ENCODE measurements at regions not wholly inside any gene's neighbourhood (a gene's known extent, or its start where the extent isn't known, plus 50 kb on each side); places are given as distances from the start of the nearest gene placed in this dataset.
A peak's percentile ranks its signal among the peaks of the same experiment; 100 is the strongest.

DNA sequence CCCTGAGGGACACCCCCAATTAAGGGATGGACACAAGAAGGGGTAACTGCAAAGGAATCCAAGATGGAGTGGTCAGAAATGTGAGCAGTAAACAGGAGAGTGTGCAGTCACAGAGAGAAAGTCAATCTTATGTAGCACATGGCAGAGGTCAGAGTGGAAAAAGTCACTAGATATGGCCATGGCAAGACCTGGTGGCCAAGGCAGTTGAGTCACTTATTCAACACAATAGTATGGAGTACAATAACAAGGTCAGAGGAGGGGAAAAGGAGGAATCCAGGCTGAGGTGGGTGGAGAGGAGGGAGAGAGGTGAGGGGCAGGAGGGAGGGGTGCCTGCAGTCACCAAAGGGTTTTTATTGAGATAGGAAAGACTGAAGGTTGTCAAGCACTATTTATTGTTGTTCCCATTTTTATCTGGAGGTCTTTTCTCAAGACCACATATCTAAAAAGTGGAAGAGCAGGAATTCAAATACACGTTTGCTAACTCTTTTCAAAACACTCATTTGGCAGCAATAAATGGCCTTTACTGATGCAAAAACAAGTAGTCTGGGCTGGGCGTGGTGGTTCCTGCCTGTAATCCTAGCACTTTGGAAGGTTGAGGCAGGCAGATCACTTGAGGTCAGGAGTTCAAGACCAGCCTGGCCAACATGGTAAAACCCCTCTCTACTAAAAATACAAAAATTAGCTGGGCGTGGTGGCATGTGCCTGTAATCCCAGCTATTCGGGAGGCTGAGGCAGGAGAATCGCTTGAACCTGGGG is 53.3 kb upstream of the ARHGEF3 start:
- peak overlapping the region in 1 of 3 experiments; percentile 1 for H3K4me3 Mint-ChIP-seq
- H3K27ac Mint-ChIP-seq, result peak overlapping the region; percentile 64 to 95 (median 73)
- no peaks in the 10 kb centered on the region for H3K9me3 Mint-ChIP-seq
- H3K27me3 Mint-ChIP-seq (ENCODE audit: low read depth), result no peaks in the 10 kb centered on the region
- H3K4me1 Mint-ChIP-seq, result peaks cover 57% of the 10 kb centered on the region
- TF ChIP-seq, protein P1, sequence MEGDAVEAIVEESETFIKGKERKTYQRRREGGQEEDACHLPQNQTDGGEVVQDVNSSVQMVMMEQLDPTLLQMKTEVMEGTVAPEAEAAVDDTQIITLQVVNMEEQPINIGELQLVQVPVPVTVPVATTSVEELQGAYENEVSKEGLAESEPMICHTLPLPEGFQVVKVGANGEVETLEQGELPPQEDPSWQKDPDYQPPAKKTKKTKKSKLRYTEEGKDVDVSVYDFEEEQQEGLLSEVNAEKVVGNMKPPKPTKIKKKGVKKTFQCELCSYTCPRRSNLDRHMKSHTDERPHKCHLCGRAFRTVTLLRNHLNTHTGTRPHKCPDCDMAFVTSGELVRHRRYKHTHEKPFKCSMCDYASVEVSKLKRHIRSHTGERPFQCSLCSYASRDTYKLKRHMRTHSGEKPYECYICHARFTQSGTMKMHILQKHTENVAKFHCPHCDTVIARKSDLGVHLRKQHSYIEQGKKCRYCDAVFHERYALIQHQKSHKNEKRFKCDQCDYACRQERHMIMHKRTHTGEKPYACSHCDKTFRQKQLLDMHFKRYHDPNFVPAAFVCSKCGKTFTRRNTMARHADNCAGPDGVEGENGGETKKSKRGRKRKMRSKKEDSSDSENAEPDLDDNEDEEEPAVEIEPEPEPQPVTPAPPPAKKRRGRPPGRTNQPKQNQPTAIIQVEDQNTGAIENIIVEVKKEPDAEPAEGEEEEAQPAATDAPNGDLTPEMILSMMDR (IDR thresholded peaks at IDR 0.05; ENCODE audit: unreplicated experiment in 3 of 3), result no peak
- H3K36me3 Mint-ChIP-seq (ENCODE audit: low read depth), result no peaks in the 10 kb centered on the region

GRCh38 chr3:56851966-56852884 is 50.5 kb upstream of the ARHGEF3 start:
- Mint-ChIP-seq H3K4me3 (no peak overlapping the region), H3K9me3 (no peaks in the 10 kb centered on the region), H3K27ac (peak overlapping the region; percentile 41 to 95 (median 88)), H3K27me3 (ENCODE audit: low read depth) (no peaks in the 10 kb centered on the region), H3K4me1 (peaks cover 56% of the 10 kb centered on the region), H3K36me3 (ENCODE audit: low read depth) (no peaks in the 10 kb centered on the region)
- TF ChIP-seq, protein P1 (IDR thresholded peaks at IDR 0.05; ENCODE audit: unreplicated experiment in 3 of 3), result no peak
